HG03460 (cell line): ENCODE measurements at regions not wholly inside any gene's neighbourhood (a gene's known extent, or its start where the extent isn't known, plus 50 kb on each side); places are given as distances from the start of the nearest gene placed in this dataset.
"Not testable (repeated sequence)": the region's sequence is repeated elsewhere in the genome, so short reads cannot be mapped to it uniquely, and the experiment has no call there.

Experiments
- ATAC-seq: cut with Tn5 transposase; IDR thresholded peaks from one replicate; pipeline ENCODE4 v1.9.1; 2021; ENCODE audit not compliant: unreplicated experiment

- ATAC-seq, result not testable (repeated sequence)
These were observed 1488.2 kb downstream of the KHDRBS2 start for GRCh38 chr6:60797831-60798230.

GRCh38 chr6:60789601-60790000, 1496.4 kb downstream of the KHDRBS2 start:
- ATAC-seq, result not testable (repeated sequence)

- ATAC-seq, result not testable (repeated sequence)
These were observed 1503.1 kb downstream of the KHDRBS2 start for GRCh38 chr6:60782698-60783464.

DNA sequence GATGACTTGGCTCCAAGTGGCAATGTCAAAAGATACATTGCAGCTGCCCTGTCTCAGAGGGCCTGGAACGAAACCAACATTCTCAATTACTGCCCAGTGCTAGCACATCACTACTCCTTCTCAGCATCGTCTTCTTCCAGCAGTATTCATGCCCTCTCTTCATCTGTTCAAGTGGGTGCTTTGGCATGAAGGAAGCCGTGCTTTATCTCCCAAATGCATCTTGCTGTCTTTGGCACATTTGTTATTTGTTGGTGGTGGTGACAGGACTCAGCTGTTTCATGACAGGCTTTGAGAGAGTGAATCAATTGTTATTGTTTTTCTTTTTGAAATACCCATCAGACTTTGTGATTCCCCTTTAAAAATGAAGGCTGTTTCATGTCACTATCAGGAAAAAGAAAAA, 1506.4 kb downstream of the KHDRBS2 start:
- ATAC-seq, result not testable (repeated sequence)

GRCh38 chr6:60767791-60768499, 1518.1 kb downstream of the KHDRBS2 start:
- ATAC-seq, result not testable (repeated sequence)

DNA sequence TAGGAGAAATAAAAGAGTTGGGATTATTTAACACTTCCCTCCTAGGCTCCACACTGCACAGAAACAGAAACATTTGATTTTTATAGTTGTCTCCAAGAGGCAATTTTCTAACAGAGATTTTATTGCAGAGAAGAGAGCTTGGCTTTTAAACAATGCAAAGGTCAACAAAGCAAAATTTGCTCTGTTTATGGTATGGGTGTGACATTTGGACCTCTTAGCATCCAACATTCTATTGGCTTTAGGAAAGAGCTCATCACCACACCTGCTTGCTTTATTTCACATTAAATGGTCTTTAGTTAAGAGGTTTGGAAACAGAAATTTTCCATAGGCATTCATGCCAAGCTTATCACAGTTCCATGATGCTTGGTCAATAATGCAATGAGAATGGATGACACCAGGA, 1520.7 kb downstream of the KHDRBS2 start:
- ATAC-seq, result not testable (repeated sequence)

DNA sequence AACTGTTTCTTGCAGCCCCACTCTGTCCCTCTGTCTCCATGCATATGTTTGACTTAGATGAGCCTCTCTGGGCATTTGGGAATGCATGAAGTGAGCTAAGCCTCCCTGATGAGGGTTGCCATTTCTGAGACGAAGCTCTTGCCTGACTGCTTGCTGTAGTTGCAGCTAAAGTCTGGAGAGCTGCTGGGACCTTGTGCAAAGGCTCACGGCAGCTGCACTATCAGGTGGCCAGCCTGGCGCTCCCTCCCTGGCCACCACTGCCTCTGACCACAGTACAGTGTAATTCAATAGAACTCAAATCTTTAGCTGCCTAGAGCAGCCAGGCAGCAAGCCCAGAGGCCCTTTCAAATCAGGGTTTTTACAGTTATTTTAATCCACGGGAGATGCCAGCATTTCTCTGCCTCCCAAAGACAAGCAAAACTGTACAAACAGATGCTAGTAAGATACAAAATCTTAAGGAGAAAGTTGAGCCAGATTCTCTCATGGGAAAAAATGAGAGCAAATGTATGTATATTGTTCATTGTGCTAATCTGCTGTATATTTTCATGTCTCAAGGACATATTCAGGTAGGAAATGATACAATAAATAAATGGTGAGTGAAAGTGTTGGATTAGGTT, 1522.5 kb downstream of the KHDRBS2 start:
- not testable (repeated sequence) for ATAC-seq

DNA sequence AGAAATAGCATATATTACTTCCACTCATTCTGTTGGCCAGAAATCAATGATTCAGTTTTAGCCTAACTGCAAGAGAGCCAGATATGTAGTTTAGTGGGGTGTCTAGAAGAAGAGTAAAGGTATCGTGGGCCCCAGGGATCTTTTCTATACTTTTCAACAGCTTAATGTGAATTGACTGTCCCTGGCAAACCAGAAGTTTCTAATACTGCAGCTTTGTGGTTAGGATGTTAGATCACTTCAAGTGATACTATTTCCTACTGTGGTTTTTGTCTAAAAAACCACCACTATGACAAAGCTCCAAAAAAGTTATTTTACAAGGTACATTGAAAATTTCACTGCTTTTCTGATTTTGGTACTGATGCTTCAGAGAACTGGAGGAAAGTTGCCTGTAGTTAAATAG, 1525.1 kb downstream of the KHDRBS2 start:
- ATAC-seq, result not testable (repeated sequence)

- not testable (repeated sequence) for ATAC-seq
These were observed 1526.7 kb downstream of the KHDRBS2 start for GRCh38 chr6:60759149-60759825.

DNA sequence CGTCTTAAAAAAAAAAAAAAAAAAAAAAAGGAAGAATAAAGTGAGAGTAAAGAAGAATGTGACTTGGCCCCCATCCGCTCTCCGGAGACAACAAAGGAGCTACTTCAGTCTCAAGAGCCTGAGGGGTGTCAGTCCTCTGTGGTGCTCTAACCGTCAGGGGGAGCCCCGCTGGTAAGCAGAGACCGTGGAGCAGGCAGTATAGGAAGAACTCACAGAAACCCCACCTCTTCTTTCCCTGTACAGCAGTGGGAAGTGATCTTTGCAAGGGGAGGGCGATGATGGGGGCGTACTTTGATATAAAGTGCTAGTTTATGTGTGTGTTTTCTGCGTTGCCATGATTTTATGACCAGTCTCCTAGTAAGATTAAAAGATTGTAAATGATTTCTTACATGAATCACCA, 1527.3 kb downstream of the KHDRBS2 start:
- not testable (repeated sequence) for ATAC-seq

DNA sequence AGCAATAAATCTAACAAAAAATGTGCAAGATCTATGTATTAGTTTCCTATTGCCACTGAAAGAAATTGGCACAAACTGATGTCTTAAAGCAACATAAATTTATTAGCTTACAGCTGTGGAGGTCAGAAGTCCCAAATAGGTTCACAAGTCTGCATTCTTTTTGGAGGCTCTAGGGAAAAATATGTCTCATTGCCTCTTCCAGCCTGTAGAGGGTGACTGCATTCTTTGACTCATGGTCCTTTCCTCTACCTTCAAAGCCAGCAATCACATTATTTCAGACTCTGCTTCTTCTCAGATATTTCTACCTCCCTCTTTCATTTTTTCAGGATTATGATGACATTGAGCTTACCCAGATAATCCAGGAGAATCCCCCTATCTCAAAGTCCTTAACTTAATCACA, 1531.1 kb downstream of the KHDRBS2 start:
- no peak for ATAC-seq

DNA sequence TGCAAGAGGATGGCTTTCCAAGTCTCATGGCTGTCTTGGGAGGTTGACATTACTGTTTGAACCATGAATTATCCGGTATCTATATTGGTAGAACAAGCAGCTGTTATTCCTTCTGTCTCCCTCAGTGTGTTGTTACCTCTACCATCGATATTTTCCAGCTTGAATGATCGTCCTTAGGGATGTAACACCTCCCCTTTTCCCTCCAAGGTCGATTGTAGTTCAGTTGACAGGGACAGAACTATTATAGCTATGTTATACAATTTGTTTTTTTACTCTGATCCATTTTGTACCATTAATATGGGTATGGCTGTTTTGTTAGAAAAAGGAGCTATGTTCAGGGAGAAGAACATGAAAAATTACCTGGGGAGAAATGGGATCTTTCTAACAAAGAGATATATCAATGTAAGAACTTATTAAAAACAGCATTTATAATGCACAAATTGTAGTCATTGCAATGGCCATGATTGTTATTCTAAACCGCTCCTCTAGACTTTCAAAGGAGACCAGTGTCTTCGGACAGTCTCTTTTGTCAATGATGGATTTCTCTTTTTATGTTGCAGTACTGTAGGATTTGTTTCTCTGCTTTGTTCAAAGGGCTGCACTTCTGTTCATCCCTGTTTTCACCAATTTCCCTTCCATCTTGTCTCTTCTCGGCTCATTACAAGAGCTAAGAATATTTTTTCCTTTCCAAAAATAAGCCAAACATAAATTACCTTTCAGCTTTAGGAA, 1535.5 kb downstream of the KHDRBS2 start:
- ATAC-seq, result not testable (repeated sequence)

DNA sequence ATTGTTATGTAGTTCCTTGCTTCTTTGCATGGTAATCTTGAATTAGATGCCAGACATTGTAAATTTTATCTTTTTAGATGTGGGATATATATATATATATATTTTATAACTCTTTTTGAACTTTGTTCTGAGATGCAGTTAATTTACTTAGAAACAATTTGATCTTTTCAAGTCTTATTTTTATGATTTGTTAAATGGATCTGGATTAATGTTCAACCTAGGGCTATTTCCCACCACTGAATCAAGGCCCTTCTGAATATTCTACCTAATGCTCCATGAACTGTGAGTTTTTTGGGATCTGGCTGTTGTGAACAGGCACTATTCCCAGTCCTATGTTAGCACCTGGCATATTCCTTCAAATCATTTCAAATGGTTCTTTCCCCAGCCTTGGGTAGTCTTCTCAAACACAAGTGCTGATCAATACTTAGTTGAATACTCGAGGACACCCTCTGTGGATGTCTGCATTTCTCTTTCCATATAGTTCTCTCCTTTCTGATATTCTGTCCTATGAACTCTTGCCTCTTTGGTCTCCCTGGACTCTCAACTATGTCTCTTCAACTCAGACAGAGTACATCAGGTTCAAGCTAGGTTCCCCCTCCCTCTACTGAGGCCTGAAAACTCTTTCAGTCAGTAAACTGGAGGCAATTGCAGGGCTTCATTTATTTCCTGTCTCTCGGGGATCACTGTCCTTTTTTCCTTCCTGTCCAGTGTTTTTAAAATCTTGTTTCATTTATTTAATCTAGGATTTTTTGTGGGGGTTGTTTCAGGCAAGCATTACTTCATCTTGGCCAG, 1538.1 kb downstream of the KHDRBS2 start:
- ATAC-seq, result not testable (repeated sequence)

- ATAC-seq, result peak; percentile 83
These were observed 1548.1 kb downstream of the KHDRBS2 start for GRCh38 chr6:60737764-60738425.

DNA sequence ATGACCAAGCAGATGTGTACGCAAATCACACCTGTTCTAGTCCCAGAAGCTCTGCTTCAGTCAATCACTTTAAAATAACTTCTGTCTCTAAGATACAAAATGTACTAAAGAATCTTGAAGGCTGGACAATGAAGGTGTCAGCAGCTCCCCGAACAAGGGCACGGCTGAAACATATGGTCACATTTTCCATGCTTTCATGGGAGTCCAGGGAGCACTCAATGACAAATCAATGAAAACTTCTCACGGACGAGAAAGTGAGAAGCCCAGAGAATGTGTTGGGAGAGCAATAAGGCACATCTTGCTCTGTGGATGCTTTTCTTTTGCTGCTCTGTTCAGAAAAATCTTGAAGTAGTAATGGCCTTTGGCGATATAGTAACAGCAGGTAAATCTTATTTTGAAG, 1548.7 kb downstream of the KHDRBS2 start:
- ATAC-seq, result not testable (repeated sequence)

GRCh38 chr6:60723935-60724334, 1562.1 kb downstream of the KHDRBS2 start:
- not testable (repeated sequence) for ATAC-seq

- ATAC-seq, result no peak
These were observed 1590.8 kb downstream of the KHDRBS2 start for GRCh38 chr6:60695232-60695631.

GRCh38 chr6:60687085-60687484, 1598.9 kb downstream of the KHDRBS2 start:
- no peak for ATAC-seq

DNA sequence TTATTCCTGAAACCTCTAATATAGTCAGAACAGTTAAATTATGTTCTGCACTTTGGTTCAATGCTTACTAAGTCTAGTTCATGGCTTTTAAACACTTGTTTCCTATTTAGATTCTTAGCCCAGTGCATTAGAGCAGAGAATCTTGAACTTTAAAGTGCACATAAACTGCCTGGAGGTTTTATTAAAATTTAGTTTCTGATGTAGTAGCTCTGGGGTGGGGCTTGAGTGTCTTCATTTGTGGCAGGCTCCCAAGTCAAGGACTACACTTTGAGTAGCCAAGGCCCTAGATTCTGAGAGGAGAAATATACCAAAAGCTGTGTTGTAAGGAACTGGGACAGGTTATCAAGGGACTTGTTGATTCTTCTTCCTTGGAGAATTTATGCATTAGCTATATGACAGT, 1604.2 kb downstream of the KHDRBS2 start:
- no peak for ATAC-seq
